Mucosa of descending colon (tissue), 3 donors: ENCODE measurements at regions not wholly inside any gene's neighbourhood (a gene's known extent, or its start where the extent isn't known, plus 50 kb on each side); places are given as distances from the start of the nearest gene placed in this dataset.

Experiments used
- ATAC-seq: fragments of 200-7000 bp; cut with Tn5 transposase; one replicate; pipeline ENCODE4 v1.9.1; 2020; ENCODE audit warnings: mild to moderate bottlenecking, moderate library complexity
- DNase-seq, 3 donors: peaks; one replicate each; pipeline ENCODE4 v3.0.0-alpha.2; 2020
- H3K36me3 ChIP-seq: fragments of 200-600 bp; one replicate; pipeline ENCODE4 v1.8.0; 2021; ENCODE audit warnings: low read depth, mild to moderate bottlenecking
- H3K4me1 ChIP-seq: fragments of 200-600 bp; one replicate; pipeline ENCODE4 v1.8.0; 2021; ENCODE audit warnings: low read depth, mild to moderate bottlenecking
- H3K4me3 ChIP-seq: fragments of 200-600 bp; one replicate; pipeline ENCODE4 v1.8.0; 2021; ENCODE audit warnings: mild to moderate bottlenecking
- H3K9me3 ChIP-seq: fragments of 200-600 bp; one replicate; pipeline ENCODE4 v1.8.0; 2021; ENCODE audit warnings: mild to moderate bottlenecking
- intact Hi-C, 2 donors: fragments of 100-400 bp; cut with DNase I in 1 of 2; cut with micrococcal nuclease in 1 of 2; formaldehyde crosslinking; loops; one replicate each; pipeline versions ENCODE4 v1.11.0 to v1.11.1; 2022; cut with DNase I, micrococcal nuclease
- TF ChIP-seq, protein P1 (sequence below): fragments of 200-600 bp; IDR thresholded peaks from one replicate; pipeline ENCODE4 v1.8.0; 2022; ENCODE audit warnings: antibody characterized with exemption, mild to moderate bottlenecking
- donor health status: DM: no; HTN: no; CAD: no; lungs with moderate emphysema.
- donor health status: DM: no; HTN: no; CAD: no.
- donor health status: DM: no; HTN: yes; CAD: no.

- H3K9me3 ChIP-seq: no peaks in the 10 kb centered on the region
- DNase-seq: no peak
- intact Hi-C loops: no loop called here
- H3K4me1 ChIP-seq: no peaks in the 10 kb centered on the region
- TF ChIP-seq, protein P1, sequence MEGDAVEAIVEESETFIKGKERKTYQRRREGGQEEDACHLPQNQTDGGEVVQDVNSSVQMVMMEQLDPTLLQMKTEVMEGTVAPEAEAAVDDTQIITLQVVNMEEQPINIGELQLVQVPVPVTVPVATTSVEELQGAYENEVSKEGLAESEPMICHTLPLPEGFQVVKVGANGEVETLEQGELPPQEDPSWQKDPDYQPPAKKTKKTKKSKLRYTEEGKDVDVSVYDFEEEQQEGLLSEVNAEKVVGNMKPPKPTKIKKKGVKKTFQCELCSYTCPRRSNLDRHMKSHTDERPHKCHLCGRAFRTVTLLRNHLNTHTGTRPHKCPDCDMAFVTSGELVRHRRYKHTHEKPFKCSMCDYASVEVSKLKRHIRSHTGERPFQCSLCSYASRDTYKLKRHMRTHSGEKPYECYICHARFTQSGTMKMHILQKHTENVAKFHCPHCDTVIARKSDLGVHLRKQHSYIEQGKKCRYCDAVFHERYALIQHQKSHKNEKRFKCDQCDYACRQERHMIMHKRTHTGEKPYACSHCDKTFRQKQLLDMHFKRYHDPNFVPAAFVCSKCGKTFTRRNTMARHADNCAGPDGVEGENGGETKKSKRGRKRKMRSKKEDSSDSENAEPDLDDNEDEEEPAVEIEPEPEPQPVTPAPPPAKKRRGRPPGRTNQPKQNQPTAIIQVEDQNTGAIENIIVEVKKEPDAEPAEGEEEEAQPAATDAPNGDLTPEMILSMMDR: no peak
- H3K4me3 ChIP-seq: no peak overlapping the region
- no peaks in the 10 kb centered on the region for H3K36me3 ChIP-seq
- no peak for ATAC-seq
These were observed 76.0 kb downstream of the FAM124B start for GRCh38 chr2:224325941-224326340.

- no peaks in the 10 kb centered on the region for H3K36me3 ChIP-seq
- H3K9me3 ChIP-seq: no peaks in the 10 kb centered on the region
- H3K4me1 ChIP-seq: no peaks in the 10 kb centered on the region
- intact Hi-C loops: no loop called here
- TF ChIP-seq, protein P1: no peak
- H3K4me3 ChIP-seq: no peak overlapping the region
- DNase-seq (peak in 1 of 3 donors; percentile 4), ATAC-seq (no peak)
These were observed 77.3 kb downstream of the FAM124B start for GRCh38 chr2:224324604-224325003.

DNA sequence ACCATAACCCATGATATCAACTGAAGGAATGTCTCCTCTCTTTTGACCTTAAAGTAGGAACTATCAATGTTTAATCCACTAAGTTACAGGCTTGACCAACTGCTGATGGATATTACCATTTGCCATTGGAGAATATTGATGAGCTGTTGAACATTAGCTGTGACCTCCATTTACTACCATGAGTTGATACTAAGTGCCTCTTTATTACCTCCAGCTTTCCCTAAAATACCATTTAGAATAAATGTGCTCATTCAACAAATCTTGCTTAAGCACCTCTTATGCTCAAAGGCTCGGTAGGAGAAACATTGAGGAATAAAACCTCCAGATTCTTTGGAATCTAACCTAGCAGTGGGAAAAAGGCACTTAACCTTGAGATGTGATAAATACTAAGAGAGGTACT lies 81.2 kb downstream of the FAM124B start:
- Histone ChIP-seq H3K9me3 (no peaks in the 10 kb centered on the region), H3K4me3 (no peak overlapping the region), H3K36me3 (no peaks in the 10 kb centered on the region), H3K4me1 (no peaks in the 10 kb centered on the region)
- TF ChIP-seq, protein P1: no peak
- DNase-seq (no peak), ATAC-seq (no peak)
- intact Hi-C loops: no loop called here

GRCh38 chr2:224319750-224320149 lies 82.2 kb downstream of the FAM124B start:
- DNase-seq: no peak
- Histone ChIP-seq H3K4me1 (no peaks in the 10 kb centered on the region), H3K9me3 (no peaks in the 10 kb centered on the region), H3K36me3 (no peaks in the 10 kb centered on the region), H3K4me3 (no peak overlapping the region)
- ATAC-seq: no peak
- TF ChIP-seq, protein P1: no peak
- intact Hi-C loops: no loop called here

GRCh38 chr2:224312741-224313140 lies 89.2 kb downstream of the FAM124B start:
- Histone ChIP-seq H3K4me3 (no peak overlapping the region), H3K4me1 (no peaks in the 10 kb centered on the region), H3K36me3 (no peaks in the 10 kb centered on the region), H3K9me3 (no peaks in the 10 kb centered on the region)
- no peak for DNase-seq
- intact Hi-C loops: no loop called here
- no peak for ATAC-seq
- TF ChIP-seq, protein P1: no peak

- TF ChIP-seq, protein P1: no peak
- no peak for ATAC-seq
- Histone ChIP-seq H3K4me1 (no peaks in the 10 kb centered on the region), H3K9me3 (no peaks in the 10 kb centered on the region), H3K4me3 (no peak overlapping the region), H3K36me3 (no peaks in the 10 kb centered on the region)
- DNase-seq: no peak
- intact Hi-C loops: no loop called here
These were observed 90.8 kb downstream of the FAM124B start for GRCh38 chr2:224310943-224311625.
